ENCODE measurements at regions not wholly inside any gene's neighbourhood (a gene's known extent, or its start where the extent isn't known, plus 50 kb on each side); places are given as distances from the start of the nearest gene placed in this dataset.

GRCh38 chr5:54883374-54884194 lies 101.8 kb downstream of the ESM1 start:
- ChIA-PET RAD21 (ENCODE audit: low non-redundant PET in 1 of 2, low total read pairs in 2 of 2, uncharacterized antibody in 2 of 2, unreplicated experiment in 2 of 2) (no interaction called here), CTCF (no interaction called here), POLR2A (no interaction called here)
- Histone ChIP-seq H3K9ac (ENCODE audit: low read length) (no peak overlapping the region), H3K27me3 (ENCODE audit: insufficient read depth, low read length) (no peaks in the 10 kb centered on the region), H4K20me1 (ENCODE audit: insufficient read depth) (no peaks in the 10 kb centered on the region), H3K9me3 (ENCODE audit: control insufficient read depth in 1 of 2, insufficient read depth in 1 of 2, low read depth in 1 of 2, low read length in 2 of 2) (no peaks in the 10 kb centered on the region), H3K4me2 (ENCODE audit: low read length) (no peak overlapping the region), H3K9me2 (ENCODE audit: insufficient read depth) (no peaks in the 10 kb centered on the region), H3K4me3 (replicated peaks in 1 of 2; ENCODE audit: low read depth in 1 of 2, low read length in 2 of 2) (no peak overlapping the region), H3K4me1 (ENCODE audit: control insufficient read depth in 1 of 2, insufficient read depth in 2 of 2, low read length in 2 of 2) (no peaks in the 10 kb centered on the region), H3K36me3 (ENCODE audit: control insufficient read depth in 1 of 2, insufficient read depth in 2 of 2, low read length in 2 of 2) (no peaks in the 10 kb centered on the region), H3K27ac (ENCODE audit: low read depth, low read length) (no peak overlapping the region), H3K79me2 (ENCODE audit: insufficient read depth, low read length) (no peaks in the 10 kb centered on the region), H2AFZ (ENCODE audit: low read depth, low read length, poor library complexity, severe bottlenecking) (no peak overlapping the region)
- TF ChIP-seq REST (IDR thresholded peaks at IDR 0.05; ENCODE audit: low read depth) (no peak), EGR1 (IDR thresholded peaks at IDR 0.05; ENCODE audit: low read depth) (no peak), CTCF (IDR thresholded peaks at IDR 0.05 in 2 of 3, conservative IDR thresholded peaks at IDR 0.05 in 1 of 3; ENCODE audit: borderline replicate concordance in 1 of 3, insufficient read depth in 1 of 3, low read depth in 2 of 3, low read length in 2 of 3) (no peak), CBX3 (IDR thresholded peaks at IDR 0.05; ENCODE audit: low read depth) (no peak), POLR2AphosphoS5 (IDR thresholded peaks at IDR 0.05; ENCODE audit: low read depth, low read length) (no peak), SP1 (IDR thresholded peaks at IDR 0.05; ENCODE audit: low read depth) (no peak), ZFX (IDR thresholded peaks at IDR 0.05) (no peak), ELF1 (IDR thresholded peaks at IDR 0.05; ENCODE audit: borderline replicate concordance, low read depth) (no peak), JUND (IDR thresholded peaks at IDR 0.05) (no peak), EZH2phosphoT487 (IDR thresholded peaks at IDR 0.05; ENCODE audit: borderline replicate concordance) (no peak), MAX (IDR thresholded peaks at IDR 0.05) (no peak), POLR2A (IDR thresholded peaks at IDR 0.05; ENCODE audit: borderline replicate concordance, extremely low read depth, insufficient read depth, insufficient read length) (no peak), YY1 (IDR thresholded peaks at IDR 0.05; ENCODE audit: extremely low read depth, insufficient replicate concordance, low read depth, low read length) (no peak), FOSL1 (IDR thresholded peaks at IDR 0.05; ENCODE audit: low read depth) (no peak), EZH2 (IDR thresholded peaks at IDR 0.05) (no peak)
- ATAC-seq: no peak
- intact Hi-C loops (cut with micrococcal nuclease): no loop called here
- no peak for DNase-seq (ENCODE audit: low read depth, low spot score)
- BruUV-seq (replicated peaks): no TSS peak

Measured in HCT116 (cell line).